Mesodermal cell (in vitro differentiated cells): ENCODE measurements at regions not wholly inside any gene's neighbourhood (a gene's known extent, or its start where the extent isn't known, plus 50 kb on each side); places are given as distances from the start of the nearest gene placed in this dataset.

Source experiments
- H3K27ac ChIP-seq: 2 replicates; pipeline ENCODE4 v1.7.0; 2013; ENCODE audit warnings: mild to moderate bottlenecking, low read depth, low read length, moderate library complexity; ENCODE audit not compliant: severe bottlenecking
- H3K36me3 ChIP-seq: 2 replicates; pipeline ENCODE4 v1.7.1; 2013; ENCODE audit warnings: mild to moderate bottlenecking, low read length, moderate library complexity; ENCODE audit not compliant: control insufficient read depth, insufficient read depth
- H3K4me1 ChIP-seq: one replicate; pipeline ENCODE4 v1.7.1; 2013; ENCODE audit warnings: mild to moderate bottlenecking, low read length; ENCODE audit not compliant: insufficient read depth, control insufficient read depth, poor library complexity, severe bottlenecking
- H3K4me3 ChIP-seq: 2 replicates; pipeline ENCODE4 v1.7.0; 2013; ENCODE audit warnings: low read length, control low read depth, mild to moderate bottlenecking; ENCODE audit not compliant: insufficient read depth, poor library complexity, severe bottlenecking; ENCODE audit errors: extremely low read depth
- H3K9me3 ChIP-seq: 2 replicates; pipeline ENCODE4 v1.7.1; 2013; ENCODE audit warnings: mild to moderate bottlenecking, low read length, moderate library complexity; ENCODE audit not compliant: control insufficient read depth
- WGBS, 2 experiments: methylation state at CpG; one replicate each; pipeline ENCODE4 v1.1.5; 2013; ENCODE audit warnings: missing lambda C conversion rate in 2 of 2; ENCODE audit not compliant: insufficient coverage in 2 of 2; 5-methylcytosine and 5-hydroxymethylcytosine counted together

DNA sequence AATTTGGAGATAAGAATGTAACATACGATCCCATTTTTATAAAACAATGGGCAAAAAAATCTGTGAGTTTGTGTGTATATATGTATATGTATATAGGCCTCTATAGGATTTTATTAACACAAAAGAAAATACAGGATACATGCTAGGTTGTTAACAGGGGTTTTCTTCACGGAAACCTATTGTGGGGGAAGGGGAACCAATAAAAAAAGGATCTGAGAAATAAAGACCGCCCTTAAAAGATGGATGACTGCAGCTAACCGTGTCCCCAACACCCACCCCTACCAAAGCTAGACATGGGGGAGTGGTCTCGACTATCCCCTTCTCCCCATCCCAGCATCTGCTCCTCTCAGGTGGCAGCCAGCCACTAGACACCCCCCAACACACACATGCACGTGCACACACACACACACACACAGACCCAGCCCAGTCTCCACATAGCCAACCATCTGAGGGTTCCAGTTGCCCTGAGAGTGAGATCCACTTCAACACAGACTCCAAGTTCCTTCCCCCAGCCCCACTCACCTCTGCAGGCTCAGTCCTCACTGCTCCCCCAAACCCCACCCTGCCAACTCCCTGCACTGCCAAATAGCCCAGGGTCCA is 132.9 kb downstream of the TPRA1 start:
- 71 to 80% methylated on average over 1 to 2 of the region's 6 CpGs for WGBS, 2 experiments
- Histone ChIP-seq H3K9me3 (no peaks in the 10 kb centered on the region), H3K4me1 (peaks cover 12% of the 10 kb centered on the region), H3K4me3 (no peak overlapping the region), H3K36me3 (no peaks in the 10 kb centered on the region), H3K27ac (no peak overlapping the region)

DNA sequence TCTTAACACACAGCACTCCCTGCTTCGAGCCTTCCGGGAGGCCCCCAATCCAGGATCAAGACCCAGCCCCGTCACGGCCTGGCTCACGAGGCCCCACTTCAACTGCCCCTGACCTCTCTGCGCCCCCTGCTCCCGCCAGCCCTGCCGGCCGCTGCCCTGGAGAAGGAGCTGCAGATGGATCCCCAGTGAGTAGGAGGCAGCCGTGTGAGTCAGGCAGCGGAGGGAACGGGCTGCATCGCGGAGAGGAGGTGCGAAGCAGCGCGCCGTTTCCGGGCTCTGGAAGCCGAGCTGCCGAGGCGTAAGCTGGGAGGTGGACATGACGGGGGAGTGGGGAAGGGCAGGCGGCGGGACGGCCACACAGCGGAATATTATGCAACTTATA is 133.4 kb downstream of the TPRA1 start:
- 0 to 3% methylated on average over 10 to 18 of the region's 27 CpGs for WGBS, 2 experiments
- Histone ChIP-seq H3K9me3 (no peaks in the 10 kb centered on the region), H3K4me3 (peak overlapping the region; percentile 28)

DNA sequence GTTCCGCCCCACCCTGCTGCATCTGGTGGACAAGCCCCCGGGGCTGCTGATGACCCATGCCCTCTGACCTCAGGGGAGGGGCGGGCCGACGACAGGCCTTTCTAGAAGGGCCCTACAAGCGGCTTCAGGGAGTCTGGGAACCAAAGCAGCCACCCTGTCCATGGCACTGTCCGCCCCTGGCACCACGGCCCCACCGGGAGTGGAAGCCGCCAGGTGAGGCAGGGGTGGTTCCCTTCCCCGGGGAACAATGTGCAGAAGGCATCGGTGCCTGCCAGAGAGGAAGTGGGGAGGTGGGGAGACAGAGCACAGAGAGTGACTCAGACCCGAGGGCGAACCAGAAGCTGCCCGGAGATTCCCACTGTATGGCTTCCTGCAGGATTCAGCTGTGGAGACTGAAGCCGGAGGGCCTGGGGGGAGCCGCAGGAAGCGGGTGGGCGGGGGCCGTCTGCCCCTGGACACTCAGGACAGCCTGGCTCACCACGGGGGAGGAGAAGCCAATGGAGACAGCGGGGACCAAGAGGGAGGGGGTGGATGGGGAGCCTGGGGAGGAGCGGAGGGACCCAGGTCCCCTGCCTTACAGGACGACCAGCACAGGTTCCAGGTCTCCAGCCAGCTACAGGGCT is 134.0 kb downstream of the TPRA1 start:
- Histone ChIP-seq H3K36me3 (no peaks in the 10 kb centered on the region), H3K9me3 (no peaks in the 10 kb centered on the region), H3K27ac (peak overlapping the region; percentile 69), H3K4me1 (peaks cover 12% of the 10 kb centered on the region), H3K4me3 (peak overlapping the region; percentile 28)
- WGBS, 2 experiments = 2 to 7% methylated on average over 11 to 24 of the region's 24 CpGs

More for the DNA sequence above, 133.4 kb downstream of the TPRA1 start:
- H3K4me1 ChIP-seq = peaks cover 12% of the 10 kb centered on the region
- no peaks in the 10 kb centered on the region for H3K36me3 ChIP-seq
- H3K27ac ChIP-seq = peak overlapping the region; percentile 69

DNA sequence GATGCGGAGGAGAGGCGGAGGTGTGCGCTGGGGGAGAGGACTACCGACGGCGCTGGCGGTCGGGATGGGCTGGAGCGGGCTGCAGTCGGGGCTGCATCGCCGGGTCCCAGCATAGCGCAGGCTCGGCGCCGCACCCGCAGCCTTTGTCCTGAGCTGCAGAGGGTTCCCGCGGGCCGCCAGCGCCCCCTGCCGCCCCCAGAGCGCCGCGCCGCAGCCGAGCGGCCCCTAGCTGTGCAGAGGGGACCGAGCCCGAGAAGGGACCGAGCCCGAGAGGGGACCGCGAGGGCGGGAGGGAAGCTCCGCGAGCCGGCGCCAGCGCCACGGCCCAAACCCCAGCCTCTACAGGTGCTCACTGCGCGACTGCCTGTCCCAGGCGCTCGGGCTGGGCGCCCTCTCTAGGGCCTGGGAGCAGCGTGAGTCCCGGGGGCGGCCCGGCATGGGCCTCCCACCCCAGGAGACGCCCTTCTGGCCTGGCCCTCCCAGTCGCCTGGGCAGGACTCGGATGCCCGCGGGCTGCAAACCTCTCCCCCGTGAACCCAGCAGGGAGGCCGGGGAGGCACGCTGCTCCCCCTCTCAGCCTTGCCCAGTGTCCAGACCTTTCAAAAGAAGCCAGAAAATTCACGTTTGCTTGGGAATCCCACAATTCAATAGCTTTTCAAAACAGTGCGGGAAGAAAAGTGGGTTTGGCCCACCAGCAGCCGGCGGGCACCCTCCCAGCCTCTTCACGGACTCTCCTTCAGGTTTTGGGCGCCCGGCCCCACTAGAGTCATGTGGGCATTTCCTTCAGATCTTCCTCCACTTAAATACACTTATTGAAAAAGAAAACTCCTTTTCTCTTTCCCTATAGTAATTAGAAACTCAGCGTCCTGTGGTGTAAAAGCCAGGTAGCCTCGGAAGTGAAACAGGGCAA is 134.7 kb downstream of the TPRA1 start:
- H3K4me3 ChIP-seq = peak overlapping the region; percentile 28
- WGBS, 2 experiments = 1 to 3% methylated on average over 56 to 61 of the region's 67 CpGs
- H3K9me3 ChIP-seq = no peaks in the 10 kb centered on the region
- no peaks in the 10 kb centered on the region for H3K36me3 ChIP-seq
- peaks cover 12% of the 10 kb centered on the region for H3K4me1 ChIP-seq
- H3K27ac ChIP-seq = no peak overlapping the region

DNA sequence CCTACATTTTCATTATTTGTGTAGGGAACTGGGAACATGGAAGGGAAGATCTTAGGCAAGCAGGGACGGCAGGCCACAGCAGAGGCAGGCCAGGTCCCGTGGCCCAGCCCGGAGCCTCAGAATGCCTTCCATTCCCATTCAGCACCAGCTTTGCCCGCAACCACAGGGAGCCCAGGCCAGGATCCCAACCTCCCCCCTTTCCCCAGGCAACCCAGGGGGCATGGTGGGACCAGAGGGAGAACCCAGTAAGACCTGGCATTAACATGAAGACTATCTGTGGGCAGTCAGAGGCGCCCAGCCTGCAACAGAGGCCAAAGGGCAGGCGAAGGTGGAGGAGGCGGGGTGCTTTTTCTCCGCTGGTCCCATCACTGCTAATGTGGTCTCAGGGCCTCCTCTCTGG is 135.6 kb downstream of the TPRA1 start:
- H3K4me3 ChIP-seq = no peak overlapping the region
- no peaks in the 10 kb centered on the region for H3K9me3 ChIP-seq
- no peaks in the 10 kb centered on the region for H3K36me3 ChIP-seq
- WGBS, 2 experiments = 83 to 91% methylated on average over 7 of the region's 8 CpGs
- peaks cover 12% of the 10 kb centered on the region for H3K4me1 ChIP-seq
- no peak overlapping the region for H3K27ac ChIP-seq

DNA sequence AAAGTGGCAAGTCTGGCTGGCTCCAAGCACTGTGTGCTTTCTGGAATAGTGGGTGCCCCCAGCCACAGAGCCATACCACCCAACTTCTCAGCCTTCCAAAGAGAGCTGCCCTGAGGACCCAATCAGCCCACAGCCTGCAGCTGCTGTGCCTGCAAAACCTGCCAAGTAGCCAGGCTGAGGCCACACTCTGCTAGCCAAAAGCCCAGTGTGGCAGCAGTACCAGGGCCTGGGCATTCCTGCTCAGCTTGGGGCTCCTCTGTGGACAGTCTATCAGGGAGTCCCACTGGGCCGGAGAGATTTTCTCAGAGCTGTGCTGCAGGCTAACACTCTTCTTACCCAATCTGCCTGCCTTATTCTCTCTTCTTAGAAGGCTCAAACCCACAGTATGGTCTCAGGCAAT is 136.5 kb downstream of the TPRA1 start:
- Histone ChIP-seq H3K4me1 (peaks cover 12% of the 10 kb centered on the region), H3K9me3 (no peaks in the 10 kb centered on the region), H3K36me3 (no peaks in the 10 kb centered on the region), H3K27ac (no peak overlapping the region), H3K4me3 (no peak overlapping the region)
- WGBS, 2 experiments = 83 to 89% methylated on average over 1 of the region's 1 CpG

DNA sequence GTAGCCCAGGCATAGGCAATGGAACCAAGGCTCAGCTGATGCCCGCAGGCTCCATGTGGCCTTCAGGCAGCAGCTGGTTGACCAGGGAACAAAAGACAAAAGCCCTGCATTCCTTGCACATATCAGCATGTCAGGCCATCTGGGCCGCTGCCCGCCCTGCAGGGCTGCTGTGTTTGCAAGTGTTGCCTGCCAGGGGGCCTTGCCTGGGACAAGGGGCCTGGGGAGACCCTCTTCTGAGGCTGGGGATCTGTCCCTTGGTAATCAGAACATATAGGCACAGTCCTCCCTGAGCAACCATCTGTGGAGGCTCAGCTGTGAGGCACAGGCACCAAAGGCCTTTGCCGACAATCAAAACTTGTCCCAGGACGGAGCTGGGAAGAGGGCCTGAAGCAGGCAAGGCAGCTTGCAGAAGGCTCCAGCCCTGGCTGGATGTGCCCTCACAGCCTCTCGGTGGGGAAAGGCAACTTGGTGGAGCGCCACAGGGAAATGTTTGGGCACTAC is 138.2 kb downstream of the TPRA1 start:
- WGBS, 2 experiments = 67 to 68% methylated on average over 6 to 7 of the region's 7 CpGs
- Histone ChIP-seq H3K9me3 (no peaks in the 10 kb centered on the region), H3K4me3 (no peak overlapping the region), H3K36me3 (no peaks in the 10 kb centered on the region), H3K27ac (no peak overlapping the region), H3K4me1 (peaks cover 12% of the 10 kb centered on the region)

DNA sequence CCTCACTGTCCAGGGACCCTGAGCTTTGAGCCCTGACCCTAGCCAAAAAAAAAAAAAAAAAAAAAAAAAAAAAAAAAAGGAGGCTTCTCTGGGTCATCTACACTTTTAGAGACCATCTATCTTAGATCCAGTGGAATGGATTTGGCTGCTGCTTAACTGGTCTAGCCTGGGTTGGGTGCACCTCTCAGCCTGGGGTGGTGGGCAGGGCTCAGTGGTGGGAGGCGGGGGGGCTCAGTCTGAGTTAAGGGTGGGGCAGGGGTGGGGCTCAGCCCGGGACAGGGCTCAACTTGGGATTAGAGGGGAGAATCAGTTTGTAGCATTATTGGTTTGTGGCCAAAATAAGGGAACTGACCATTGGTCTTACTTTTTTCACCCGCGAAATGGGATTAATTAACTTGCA is 139.2 kb downstream of the TPRA1 start:
- Histone ChIP-seq H3K4me1 (peaks cover 7% of the 10 kb centered on the region), H3K27ac (no peak overlapping the region), H3K4me3 (no peak overlapping the region), H3K36me3 (no peaks in the 10 kb centered on the region), H3K9me3 (no peaks in the 10 kb centered on the region)
- WGBS, 2 experiments = 84 to 90% methylated on average over 3 of the region's 4 CpGs

DNA sequence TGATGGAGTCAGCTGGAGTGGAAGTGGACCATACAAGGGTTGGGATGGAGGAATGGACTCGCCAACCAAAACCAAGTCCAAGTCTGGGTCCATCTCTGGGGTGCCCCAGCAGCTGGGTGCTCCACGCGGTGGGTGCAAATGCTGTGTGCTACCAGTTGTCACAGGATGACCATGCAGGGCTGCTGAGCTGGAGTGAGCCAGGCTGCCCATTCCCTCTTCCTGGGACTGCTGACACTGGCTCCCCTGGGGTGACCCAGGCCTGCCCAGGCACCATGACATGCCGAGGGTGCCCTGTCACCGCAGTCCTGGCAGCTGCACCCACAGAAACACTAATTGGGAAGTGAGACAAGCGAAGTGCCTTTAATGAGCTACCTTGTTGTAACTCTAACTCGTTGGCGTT is 140.2 kb downstream of the TPRA1 start:
- H3K4me3 ChIP-seq = no peak overlapping the region
- no peaks in the 10 kb centered on the region for H3K4me1 ChIP-seq
- H3K27ac ChIP-seq = no peak overlapping the region
- no peaks in the 10 kb centered on the region for H3K9me3 ChIP-seq
- no peaks in the 10 kb centered on the region for H3K36me3 ChIP-seq
- WGBS, 2 experiments = 92 to 96% methylated on average over 6 to 8 of the region's 8 CpGs

DNA sequence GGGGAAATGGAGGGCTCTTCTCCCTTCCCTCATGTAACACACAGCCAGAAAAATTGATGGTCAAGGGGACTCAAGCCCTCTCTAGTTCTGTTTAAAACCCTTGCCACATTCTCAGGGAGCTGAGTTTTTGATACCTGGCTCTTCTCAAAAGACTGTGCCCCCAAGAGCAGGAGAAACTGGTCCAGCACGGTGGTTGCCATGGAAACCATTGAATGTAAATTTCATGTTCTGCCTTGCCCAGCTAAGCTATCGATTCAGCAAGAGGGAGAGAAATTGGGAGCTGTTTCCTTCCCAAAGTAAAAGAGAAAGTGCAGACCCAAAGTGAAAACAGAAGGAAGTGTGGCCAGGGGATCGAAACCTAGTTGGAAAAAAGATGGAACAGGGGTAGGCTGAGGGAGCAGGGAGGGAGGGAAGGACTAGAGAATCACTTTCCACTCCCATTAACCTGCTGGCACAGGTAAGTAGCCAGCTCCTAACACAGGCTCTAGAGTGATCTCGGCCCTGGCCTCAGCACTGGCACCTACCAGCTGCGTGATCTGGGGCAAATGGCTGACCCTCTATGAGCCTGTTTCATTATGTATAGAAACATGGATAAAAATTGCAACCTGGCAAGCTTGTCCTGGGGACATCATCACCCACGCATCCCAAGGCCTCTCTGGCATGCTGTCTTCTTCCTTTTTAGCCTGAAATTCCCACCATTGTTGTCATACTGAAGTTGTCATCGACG is 140.9 kb downstream of the TPRA1 start:
- Histone ChIP-seq H3K4me1 (no peaks in the 10 kb centered on the region), H3K36me3 (no peaks in the 10 kb centered on the region), H3K4me3 (no peak overlapping the region), H3K27ac (no peak overlapping the region), H3K9me3 (no peaks in the 10 kb centered on the region)
- 50 to 82% methylated on average over 2 to 8 of the region's 8 CpGs for WGBS, 2 experiments
